Occipital lobe (tissue), 1 donor: ENCODE measurements at regions not wholly inside any gene's neighbourhood (a gene's known extent, or its start where the extent isn't known, plus 50 kb on each side); places are given as distances from the start of the nearest gene placed in this dataset.

Source experiments
- DNase-seq: peaks from one replicate; lab custom pipeline; 2025; lab: John Stamatoyannopoulos, UW

DNA sequence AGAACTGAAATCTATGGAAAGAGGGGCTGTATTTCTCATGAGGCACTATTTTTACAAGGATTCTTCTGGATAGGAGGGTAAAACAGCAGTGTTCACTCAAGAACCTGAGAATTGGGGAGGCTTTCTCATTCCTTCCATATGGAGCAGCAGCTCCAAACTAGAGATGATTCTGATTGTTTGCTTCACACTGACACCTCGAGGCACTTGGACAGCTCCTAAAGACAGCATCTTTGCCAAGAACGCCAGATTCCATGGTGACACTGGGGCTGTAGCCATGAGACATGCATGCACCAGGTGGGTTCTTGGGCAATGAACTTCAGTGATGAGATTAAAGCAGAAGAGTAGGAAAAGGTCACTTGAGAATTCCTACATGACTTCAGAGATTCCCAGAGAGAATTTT is 361.5 kb upstream of the HTR2A start:
- peak; percentile 4 for DNase-seq

DNA sequence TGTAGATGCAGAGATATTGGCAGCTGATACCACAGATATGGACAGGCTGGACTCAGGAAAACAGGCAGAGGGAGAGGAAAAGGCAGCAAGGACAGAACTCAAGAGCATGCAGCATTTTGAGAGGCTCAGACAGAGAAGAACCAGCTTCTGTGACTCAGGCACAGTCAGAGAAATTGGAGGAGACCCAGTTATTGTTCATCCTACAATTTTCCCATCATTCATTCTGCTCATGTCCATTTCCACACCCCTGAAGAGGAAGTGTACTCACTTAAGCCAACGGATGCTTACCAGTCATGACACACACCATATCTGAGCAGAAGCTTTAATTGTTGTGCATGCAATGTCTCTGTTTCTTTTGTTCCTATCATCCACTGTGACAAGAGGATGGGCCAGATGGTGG is 359.8 kb upstream of the HTR2A start:
- no peak for DNase-seq

DNA sequence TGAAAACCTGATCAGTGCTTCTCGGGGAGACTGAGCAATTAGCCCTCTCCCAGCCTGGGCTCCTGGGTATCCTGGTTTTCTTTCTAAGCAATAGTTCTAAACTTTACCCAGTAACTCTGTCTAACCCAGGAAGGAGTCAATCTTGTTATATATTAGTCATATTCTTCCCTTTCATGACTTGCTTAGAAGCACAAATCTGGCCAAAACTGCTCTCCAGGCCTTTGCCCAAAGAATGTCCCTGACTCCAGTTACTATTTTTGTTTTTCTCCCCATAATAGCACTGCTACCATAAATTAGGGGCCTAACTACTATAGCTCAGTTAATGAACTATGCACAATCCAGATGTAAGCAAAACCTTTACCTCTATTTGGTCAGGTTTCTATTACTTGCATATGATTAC is 355.8 kb upstream of the HTR2A start:
- no peak for DNase-seq

DNA sequence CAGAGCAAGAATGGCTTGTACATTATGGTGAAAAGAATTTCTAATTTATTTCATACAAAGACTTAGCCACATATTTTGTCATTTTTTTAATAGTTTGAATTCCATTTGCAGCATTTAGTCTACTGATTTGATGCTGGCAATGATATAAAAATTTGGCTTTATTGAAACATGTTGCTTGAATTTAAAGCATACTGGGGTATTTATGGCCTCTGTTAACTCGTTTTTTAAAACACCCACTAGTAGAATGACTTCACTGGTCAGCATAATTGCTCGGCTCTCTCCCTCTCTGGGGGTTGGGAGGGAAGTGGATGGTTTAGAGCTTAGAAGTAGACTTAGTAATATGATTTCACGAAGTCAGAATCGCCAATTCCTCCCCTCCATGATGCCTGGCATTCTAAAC is 354.9 kb upstream of the HTR2A start:
- no peak for DNase-seq

DNA sequence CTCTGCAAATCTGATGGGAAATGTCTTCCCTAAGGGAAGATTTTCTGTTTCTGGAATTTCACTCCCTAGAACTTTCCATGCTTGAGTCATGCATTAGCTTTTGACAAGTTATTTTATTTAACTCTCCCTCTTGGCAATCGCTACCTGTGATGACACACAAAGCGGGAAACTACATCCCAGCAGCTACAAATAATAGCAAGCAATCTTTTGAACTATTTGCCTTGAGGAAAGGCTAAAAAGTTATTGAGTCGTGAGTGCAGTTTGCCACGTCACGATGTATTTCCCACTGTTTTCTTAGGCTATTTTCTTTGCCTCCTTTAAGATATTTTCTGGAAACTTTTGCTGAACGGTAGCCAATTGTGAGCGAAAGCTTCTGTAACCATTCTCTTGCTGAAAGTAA is 353.3 kb upstream of the HTR2A start:
- no peak for DNase-seq

DNA sequence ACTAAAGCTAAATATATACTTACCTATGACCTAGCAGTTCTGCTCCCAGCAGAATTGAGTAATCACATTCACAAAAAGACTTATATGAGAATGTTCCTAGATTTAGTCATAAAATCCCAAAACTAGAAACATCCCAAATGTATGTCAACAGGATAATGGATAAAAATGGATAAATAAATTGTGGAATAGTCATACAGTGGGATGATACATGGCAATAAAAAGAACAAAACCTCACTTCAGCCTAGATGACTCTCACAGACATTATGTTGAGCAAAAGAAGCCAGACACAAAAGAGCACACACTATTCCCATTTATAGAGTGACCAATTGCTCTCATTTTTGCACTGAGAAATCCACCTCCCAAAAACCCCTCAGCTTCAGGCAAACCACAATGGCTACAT is 352.4 kb upstream of the HTR2A start:
- DNase-seq, result no peak

DNA sequence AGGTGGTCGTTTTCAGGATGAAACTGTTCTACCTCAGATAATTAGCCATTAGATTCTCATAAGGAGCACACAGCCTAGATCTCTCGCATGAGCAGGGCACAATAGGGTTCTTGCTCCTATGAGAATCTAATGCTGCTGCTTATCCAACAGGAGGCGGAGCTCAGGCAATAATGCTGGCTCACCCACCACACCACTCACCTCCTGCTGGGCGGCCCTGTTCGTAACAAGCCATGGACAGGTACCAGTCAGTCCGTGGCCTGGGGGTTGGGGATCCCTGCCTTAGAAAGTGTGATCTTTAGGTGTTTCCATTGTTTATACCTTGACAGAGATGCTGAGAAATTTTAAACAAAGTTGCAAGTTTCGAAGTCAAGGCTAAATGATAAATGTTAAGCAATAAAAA is 344.6 kb upstream of the HTR2A start:
- DNase-seq, result no peak

DNA sequence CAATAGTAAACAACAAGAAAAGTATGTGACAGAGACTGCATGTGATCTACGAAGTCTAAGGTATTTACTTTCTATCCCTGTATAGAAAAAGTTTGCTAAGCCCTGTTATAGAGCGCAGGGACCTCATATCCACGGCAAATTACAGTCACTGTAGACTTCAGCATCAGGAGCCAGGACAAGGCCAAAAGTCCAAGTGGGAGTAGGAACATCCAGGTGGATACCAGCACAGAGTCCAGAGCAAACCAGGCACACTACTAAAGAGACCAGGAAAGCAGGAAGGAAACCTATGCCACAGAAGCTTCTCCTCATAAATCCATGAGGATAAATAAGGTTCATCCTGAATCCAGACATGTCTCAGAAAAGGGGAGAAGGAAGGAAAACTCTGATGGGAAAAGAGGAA is 342.2 kb upstream of the HTR2A start:
- DNase-seq, result no peak

DNA sequence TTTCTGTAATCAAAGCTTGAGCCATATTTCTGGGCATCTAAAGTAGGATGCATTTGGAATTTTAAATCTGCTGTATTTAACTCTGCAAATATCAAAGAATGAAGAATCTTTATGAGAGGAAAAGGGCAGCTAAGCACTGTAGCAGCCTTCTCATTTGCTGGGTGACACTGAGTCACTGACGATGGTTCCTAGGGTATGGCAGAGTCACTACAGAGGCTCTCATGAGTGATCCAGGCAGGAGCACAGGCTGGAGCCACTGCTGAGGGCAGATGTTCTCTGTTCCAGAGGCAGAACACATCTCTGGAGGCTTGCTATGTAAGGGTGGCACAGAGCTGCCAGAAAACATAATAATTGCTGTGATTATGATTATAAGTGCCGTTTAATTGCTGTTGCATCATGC is 340.7 kb upstream of the HTR2A start:
- DNase-seq, result no peak

DNA sequence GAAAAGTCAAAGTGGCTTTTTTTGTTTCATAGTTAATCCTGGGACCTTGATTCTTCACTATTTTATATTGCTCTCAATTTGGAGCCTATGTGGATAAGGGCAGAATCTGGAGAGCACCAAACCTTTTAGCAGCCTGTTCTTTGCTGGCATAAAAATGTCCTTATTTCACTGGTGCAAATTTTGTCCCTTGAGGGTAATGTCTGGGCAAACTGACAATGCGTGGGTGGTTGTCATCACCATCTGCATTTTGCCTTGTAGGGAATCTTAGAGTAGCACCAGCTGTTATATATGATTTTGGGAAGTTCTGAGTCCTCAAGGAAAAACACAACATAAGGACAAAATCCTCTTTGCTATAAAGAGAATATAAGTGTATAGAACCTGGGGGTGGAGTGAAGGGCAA is 336.9 kb upstream of the HTR2A start:
- peak; percentile 42 for DNase-seq

DNA sequence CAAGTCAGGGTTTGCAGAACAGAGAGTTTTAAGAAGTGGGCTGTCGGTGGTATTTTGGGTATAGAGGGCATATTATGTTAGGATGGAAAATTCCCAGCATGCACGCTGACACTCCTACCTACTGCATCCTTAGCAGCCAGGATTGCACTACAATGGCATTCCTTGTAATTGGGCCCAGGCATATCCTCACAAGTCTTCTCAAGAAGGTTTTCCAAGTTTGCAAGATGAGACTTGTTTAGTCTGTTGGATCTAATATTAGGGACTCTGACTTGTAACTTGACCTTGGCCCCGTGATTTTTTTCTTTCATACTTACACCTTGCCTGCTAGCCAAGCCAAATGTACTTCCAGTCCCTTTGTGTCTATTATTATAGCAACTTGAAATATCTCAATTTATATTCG is 335.7 kb upstream of the HTR2A start:
- no peak for DNase-seq

DNA sequence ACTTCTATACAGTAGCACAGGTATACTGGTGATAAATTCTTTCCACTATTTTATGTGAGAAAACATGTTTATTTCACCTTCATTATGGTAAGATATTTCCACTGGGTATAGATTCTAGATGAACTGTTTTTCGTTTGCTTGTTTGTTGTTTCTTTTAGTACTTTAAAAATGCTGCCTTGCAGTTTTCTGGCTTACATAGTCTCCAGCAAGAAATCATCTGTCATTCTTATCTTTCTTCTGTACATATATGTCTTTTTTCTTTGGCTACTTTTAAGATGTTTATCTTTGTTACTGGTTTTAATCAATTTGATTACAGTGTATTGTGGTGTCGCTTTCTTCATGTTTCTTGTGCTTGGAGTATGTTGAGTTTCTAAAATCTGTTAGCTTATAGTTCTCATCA is 333.3 kb upstream of the HTR2A start:
- DNase-seq, result no peak

DNA sequence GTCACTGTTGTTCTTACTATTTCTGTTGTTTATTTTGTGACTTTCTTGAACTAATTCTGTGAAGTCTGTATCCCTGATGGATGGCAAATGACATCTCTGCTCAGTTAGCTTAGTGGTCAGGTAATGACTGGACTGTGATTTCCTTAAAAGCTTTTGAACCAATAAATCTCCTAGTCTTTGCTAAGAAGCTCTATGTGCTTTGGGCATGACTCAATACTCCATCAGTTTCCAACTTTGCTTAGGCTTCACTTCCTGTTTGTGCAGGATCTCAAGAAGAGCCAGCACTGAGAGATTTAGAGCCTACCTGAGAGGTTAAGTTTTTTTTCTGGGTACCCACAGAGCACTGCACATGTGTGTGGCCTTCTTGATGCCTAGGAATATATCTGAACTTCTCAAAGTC is 329.7 kb upstream of the HTR2A start:
- DNase-seq, result no peak

DNA sequence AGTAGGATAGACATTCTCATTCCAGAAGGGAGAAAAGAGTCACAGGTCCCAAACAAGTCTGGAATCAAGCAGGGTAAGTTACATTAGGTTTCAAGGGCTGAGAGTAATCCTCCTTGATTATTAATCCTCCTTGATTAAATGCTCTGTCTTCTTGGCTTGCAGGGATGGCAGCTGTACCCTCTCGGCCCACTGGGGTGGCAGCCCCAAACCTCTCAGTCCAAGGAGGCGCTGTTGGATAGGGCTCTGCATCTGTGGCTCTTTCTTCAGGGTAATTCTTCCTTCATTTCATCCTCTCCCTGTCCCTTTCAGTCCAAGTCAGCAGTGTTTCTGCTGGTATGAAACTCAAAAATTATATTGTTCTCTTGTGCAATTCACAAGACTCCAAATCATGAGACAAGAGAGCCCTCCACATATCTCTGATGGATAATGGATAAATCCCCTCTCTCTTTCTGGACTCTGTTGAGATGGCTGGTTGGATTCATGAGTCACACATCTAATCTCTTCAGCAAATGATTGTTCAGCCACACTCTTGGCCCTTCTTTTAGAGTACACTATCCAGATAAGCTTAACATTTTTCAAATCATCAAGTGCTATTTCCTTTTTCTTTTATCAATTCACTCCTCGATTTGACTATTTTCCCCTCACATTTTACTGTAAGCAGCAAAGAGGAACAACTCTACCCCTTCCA is 323.7 kb upstream of the HTR2A start:
- DNase-seq, result no peak

DNA sequence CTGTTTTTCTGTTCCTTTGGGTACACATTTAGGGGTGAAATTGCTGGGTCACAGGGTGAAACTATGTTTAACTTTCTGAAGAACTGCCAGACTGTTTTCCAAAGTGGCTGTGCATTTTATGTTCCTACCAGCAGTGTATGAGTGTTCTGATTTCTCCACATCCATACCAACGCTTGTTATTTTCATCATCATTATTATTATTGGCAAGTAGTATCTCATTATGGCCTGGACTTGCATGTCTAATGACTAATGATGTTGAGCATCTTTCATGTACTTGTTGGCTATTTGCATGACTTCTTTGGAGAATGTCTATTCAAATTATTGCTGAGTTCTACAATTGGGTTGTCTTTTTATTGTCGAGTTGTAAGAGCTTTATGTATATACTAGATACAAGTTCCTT is 321.8 kb upstream of the HTR2A start:
- DNase-seq, result no peak

DNA sequence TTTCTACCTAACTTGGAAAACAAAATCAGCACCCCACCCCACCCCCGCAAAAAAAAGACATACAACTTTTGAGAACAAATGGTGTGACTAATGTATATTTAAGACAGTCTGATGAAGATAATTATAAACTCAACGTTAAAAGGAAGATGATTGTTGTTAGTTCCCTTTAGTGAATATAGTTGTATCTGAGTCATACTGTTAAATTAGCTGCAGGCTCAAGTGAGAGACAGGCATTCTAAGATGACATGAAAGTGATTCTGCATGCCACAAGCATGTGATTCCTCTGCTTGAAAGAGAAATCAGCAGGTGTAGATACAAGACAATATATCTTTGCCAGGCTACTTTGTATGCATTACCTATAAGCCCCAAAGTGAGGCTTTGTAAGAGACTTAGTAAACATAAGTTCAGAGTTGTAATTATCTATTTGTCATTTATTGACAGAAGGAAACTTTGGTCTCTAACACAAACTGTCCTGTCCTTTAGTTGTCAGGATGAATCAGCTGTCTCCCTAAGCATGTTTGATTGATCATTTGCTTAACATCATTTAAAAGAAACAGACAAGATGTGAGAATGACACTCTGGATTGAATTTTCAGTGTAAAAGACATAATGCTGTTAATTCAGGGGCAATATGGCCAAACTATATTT is 319.4 kb upstream of the HTR2A start:
- DNase-seq, result no peak

DNA sequence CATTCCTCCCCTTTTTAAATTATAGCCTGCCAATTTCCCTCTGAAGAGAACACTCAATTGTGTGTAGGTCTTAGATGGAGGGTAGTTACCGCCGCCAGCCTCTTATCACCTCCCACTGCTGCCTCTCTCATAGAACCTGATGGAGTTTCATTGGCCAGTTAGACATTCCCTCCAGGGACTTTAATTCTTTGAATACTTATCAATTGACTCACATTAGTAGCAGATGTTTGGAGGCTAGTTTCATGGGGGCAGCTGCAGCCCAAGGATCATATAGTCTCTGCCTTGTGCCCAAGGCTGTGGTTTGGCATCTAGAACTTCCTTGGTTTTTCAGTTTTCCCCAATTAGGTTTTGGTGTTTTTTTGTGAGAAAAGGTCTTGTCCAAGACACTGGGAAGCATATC is 318.9 kb upstream of the HTR2A start:
- no peak for DNase-seq

DNA sequence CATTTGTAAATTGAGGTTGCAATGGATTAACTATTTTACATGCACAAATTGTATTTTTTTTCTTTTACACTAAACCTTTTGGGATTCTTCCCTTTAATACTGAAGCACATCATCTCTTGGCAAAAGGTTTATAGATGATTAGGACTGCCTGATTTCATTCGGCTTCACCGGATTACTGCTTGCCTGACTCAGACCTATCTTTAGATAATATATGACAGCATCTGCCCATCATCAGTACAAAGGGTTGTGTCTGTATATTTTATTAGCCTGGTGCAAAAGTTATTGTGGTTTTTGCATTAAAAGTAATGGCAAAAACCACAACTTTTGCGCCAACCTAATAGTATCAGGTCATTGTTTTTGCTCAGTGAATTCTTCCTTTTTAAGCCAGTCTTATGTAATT is 316.2 kb upstream of the HTR2A start:
- DNase-seq, result no peak

DNA sequence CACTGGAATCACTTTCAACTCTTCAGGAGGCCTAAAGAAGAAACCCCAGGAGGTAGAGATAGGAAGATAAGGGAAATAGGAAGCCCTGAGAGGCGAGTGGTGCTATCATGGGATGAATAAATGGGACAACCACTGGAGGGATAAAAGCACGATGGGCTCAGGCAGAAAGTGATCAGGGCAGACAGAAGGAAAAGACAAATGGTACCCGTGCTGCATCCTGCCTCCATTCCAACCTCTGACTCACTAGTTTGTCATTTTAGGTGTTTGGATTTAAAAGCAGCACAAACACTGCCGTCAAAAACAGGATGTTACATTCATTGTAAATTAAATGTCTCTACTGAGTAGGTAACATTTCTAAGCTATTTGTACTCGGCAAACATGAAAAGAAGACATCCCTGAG is 314.3 kb upstream of the HTR2A start:
- DNase-seq, result no peak

DNA sequence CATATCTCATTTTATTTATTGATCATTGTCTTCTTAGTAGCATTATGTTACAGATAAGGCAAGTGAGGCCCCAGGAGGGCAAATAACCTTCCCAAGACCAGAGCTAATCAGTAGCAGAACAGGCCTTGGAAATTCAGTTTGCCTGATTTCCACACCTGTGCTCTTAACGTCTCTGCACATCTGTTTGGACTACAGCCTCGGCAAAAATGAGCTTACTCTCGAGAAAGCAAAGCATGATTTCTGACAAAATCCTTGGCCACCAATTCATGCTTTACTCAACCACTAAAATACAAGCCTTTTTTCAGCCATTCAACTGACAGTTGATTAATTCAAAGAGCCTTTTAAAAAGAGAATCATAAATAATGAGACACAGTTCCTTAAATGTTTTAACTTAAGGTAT is 309.3 kb upstream of the HTR2A start:
- no peak for DNase-seq

DNA sequence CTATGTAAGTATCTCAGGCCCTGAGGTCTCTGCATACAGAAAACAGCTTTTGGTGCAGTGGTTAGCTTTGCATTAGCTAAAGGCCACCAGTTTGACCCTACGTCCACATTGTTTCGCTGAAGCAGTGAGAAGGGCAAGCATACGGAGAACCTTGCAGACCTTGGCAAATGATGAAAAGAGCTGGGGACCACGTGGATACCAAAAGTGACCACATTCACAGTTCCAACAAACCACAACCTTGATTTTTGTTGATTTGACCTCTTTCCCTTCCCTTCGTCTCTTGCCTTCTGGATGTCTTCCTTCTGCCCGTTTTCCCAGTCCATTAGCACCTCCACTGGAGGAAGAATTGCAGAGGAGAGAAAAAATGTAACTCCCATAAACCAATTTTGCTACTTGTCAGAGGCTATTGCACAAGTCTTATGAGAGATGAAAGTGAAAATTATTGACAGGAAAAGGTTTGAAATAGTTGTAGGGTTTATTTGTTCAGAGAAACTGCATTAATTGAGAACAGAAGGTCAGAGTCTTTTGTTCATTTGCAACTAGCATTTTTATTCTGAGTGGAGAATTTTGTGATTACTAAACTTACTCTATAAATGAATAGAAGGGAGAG is 293.9 kb upstream of the HTR2A start:
- no peak for DNase-seq

DNA sequence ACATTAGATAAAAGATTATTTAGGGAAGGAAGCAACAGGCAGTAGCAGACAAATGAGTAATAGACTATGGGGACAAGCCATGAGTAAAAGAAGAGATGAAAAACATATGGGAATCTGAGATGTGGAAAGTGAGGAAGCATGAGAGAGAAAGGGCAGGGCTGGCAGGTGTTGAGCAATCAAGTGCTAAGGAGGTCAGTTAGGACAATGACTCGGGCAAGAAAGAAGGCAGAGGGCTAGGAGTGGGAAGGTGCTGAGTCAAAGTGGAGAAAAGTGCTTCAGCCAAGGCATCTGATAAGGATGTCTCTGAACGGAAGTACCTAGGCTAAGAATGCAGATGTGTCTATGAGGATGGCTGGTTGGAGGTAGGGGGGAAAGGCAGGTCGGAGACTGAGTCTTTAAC is 291.9 kb upstream of the HTR2A start:
- DNase-seq, result no peak

DNA sequence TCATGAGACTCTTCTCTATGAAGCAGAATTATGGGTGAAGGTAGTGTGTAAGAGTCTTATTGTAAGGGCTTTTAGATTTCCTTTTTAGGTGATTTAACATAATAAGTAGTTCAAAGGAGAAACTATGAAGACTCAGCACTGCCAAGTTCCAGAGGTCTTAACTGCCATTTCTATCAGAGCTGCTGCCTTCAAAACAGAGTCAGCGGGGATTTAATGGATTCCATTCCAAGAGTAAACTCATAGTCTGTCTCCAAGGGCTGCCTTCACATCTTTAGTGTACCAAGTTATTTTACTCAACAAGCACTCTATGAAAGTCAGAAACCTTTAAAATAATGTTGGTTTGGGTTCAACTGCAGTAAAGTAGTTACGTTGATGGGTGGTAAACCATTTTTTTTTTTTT is 289.6 kb upstream of the HTR2A start:
- DNase-seq, result no peak
